Activated T-cell treated with anti-CD3 and anti-CD28 coated beads for 48 hours (primary cell): ENCODE measurements at regions not wholly inside any gene's neighbourhood (a gene's known extent, or its start where the extent isn't known, plus 50 kb on each side); places are given as distances from the start of the nearest gene placed in this dataset.
"Not testable (repeated sequence)": the region's sequence is repeated elsewhere in the genome, so short reads cannot be mapped to it uniquely, and the experiment has no call there.

Experiments
- DNase-seq: peaks from one replicate; pipeline ENCODE4 v3.0.0-alpha.2; 2020; ENCODE audit warnings: low read depth

DNA sequence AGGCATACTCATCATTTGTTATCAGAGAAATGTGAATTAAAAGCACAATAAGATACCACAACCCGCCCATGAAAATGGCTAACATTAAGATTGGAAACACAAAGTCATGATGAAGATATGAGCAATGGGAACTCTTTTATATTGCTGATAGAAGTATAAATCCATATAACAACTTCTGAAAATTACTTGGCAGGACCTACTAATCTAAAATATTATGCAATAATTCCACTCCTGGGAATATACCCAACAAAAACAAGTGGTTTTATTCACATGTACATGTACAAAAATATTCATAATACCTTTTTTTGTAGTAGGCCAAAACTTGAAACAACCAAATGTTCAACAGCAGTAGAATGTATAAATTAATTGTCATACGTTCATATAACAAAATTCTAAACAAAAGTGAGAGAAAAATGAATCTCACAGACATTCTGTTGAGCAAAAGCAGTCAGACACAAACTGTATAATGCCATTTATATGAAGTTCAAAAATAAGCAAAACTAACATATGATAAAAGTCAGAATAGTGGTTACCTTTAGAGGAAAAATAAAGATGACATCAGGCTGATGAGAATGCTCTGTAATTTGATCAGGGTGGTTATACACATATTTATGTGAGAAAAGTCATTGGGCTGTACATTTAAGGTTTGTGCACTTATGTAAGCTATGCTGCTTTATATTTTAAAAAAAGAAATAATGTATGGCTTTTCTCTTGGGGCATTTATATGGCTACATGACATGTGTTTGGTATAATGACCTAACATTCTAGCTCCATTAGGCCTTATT is 309.2 kb upstream of the KITLG start:
- DNase-seq, result no peak

DNA sequence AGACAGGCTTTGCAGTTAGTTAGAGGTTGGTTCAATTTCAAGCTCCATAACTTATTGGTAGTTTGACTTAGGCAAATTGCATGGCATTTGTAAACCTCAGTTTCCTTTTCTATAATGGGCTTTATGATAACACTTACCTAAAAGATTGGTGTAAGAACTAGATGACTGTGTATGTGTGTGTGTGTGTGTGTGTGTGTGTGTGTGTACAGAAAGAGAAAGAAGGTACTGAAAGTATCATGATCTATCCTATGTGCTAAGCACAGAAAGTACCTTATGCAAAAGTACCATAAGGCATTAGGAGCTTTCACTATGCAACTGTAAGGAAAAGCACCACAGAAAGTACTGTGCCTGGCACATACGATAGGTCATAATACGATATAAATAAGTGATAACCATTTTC is 304.3 kb upstream of the KITLG start:
- DNase-seq, result no peak

GRCh38 chr12:88882662-88883061 is 302.4 kb upstream of the KITLG start:
- DNase-seq, result no peak

DNA sequence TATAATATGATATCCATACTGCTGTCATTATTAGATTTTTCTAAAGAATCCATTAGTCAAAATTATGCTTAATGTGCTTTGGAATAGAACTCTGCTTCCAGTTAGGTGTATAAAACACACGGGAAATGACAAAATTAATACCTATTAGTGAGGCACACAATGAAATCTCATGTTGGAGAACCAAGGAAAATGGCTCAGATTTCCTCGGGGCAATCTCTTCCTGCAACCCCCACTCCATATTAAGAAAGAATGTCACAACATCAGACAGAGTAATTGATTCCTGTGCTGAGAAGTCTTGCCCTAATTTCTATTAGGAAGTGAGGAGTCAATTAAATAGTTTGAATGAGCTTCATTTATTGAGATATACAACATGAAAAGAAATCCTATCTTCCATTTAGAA is 299.8 kb upstream of the KITLG start:
- no peak for DNase-seq

GRCh38 chr12:88878295-88878694 is 298.0 kb upstream of the KITLG start:
- no peak for DNase-seq

GRCh38 chr12:88876857-88877256 is 296.6 kb upstream of the KITLG start:
- no peak for DNase-seq

DNA sequence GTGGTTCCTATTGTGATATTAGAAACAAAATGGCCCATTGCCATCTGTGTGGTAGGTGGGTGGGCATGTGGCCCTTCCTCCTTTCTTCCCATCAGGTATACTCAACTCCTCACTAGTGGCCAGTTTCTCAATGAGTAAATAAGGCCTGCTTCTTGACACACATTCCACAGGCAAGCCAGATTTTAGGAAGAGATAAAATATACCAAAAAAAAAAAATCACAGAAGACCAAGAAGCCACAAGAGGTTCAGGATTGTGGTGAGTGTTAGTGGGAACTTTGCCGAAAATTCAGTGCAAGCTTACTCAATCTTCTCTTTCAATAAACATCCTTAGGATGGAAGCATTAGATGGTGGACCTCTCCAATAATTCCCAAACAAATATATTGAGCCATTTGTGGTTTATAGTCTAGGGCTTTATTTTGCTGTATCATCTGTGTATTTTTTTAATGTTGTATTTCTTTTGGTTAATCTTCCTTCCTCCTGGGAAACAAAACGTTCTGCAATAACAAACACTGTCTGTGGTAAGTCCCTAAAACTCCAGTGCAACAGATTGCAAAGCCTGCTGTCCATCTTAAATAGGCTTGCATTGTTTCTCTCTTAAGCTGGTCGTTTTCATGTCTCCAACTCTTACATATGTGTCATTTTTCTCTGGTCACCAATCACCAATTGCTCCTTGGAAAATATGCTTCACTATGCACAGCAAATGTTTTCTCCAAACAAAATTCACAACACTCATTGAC is 289.9 kb upstream of the KITLG start:
- DNase-seq, result no peak

DNA sequence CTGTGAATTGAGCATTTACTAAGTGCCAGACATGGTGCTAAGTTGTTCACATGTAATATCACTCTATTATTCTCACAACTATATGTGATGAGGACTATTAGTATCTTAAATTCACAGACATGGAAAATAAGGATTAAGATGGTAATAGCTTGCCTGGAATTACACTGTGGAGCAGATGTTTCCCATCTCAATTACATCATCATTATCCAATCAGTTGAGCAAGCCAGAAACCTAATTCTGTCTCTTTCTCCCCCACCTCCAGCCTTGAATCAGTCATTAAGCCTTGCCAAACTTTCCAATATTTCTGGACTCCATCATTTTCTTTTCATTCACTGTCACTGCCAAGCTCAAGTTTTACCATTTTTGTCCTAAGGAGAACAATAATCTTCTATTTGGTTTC is 287.8 kb upstream of the KITLG start:
- DNase-seq, result no peak

GRCh38 chr12:88867510-88867909 is 287.2 kb upstream of the KITLG start:
- DNase-seq, result no peak

- DNase-seq, result no peak
These were observed 286.6 kb upstream of the KITLG start for GRCh38 chr12:88866881-88867280.

DNA sequence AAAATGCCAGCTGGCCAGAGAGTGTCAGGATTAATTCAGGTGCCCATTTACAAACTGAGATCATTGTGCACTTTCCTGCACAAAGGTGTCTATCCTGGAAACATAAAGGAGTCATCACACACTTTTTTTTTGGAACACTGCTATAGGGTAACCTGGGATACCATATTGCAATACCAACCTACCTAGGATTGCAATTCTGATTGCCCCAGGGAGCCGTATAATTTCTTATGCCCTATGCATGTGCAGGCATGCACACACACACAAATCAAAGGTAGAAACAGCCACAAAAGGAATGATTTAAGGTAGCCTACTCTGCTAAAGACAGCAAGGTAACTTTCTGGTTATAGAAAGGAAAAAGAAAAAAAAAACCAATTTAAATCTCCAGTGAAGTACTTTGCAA is 285.3 kb upstream of the KITLG start:
- no peak for DNase-seq

- DNase-seq, result no peak
These were observed 280.6 kb upstream of the KITLG start for GRCh38 chr12:88860851-88861250.

- DNase-seq, result no peak
These were observed 275.9 kb upstream of the KITLG start for GRCh38 chr12:88856201-88856600.

DNA sequence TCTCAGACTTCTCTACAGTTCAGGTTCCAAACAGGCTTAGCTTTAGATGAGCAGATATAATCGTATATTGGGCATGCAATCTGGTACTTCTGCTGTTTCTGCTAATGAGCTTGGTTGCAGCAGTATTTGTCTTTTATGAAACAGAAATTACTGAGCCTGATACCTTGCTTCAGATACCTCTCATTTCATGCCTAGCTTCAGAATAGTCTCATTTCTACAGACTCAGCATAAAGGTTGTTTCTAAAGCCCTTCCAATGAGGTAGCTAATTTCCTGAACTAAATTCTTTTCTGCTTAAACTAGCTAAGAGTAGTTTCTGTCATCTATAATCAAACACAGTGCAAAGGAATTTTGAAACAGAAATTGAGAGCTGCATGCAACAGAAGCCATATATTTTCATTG is 275.0 kb upstream of the KITLG start:
- no peak for DNase-seq

- DNase-seq, result no peak
These were observed 274.0 kb upstream of the KITLG start for GRCh38 chr12:88854260-88854659.

GRCh38 chr12:88847246-88847645 is 267.0 kb upstream of the KITLG start:
- not testable (repeated sequence) for DNase-seq

DNA sequence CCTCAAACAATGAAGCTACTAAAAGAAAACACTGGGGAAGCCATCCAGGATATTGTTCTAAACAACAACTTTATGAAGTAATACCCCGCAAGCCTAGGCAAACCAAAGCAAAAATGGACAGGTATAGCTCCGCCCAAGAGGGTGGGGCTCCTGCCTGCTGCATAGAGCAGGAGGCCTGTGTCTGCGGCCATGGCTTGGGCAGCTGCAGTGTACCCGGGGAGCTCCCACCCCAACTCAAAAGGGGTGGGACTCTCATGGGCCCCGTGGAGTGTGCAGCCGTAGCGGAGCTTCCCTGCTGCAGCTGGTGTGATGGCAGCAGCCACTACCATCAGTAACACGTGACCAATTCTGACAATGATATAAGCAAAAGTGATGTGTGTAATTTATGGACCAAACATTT is 264.2 kb upstream of the KITLG start:
- DNase-seq, result no peak

DNA sequence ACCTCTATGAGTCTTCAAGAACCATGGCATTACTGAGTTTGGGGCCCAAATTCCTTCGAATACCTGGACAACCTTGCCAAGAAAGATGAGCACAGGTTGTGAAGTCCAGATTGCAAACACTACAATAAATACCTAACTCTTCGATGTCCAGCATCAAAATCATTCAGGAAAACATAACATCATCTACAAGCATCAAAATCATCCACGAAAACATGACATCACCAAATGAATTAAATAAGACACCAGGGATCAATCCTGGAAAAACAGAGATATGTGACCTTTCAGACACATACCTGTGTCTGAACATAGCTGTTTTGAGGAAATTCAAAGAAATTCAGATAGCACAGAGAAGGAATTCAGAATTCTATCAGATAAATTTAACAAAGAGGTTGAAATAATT is 262.0 kb upstream of the KITLG start:
- DNase-seq, result no peak

DNA sequence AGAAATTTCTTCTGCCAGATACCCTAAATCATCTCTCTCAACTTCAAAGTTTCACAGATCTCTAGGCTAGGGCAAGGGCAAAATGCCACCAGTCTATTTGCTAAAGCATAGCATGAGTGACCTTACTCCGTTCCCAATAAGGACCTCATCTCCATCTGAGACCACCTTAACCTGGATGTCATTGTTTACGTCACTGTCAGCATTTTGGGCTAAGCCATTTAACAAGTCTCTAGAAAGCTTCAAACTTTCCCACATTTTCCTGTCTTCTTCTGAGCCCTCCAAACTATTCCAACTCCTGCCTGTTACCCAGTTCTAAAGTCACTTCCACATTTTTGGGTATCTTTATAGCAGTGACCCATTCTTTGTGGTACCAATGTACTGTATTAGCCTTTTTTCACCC is 259.2 kb upstream of the KITLG start:
- no peak for DNase-seq

DNA sequence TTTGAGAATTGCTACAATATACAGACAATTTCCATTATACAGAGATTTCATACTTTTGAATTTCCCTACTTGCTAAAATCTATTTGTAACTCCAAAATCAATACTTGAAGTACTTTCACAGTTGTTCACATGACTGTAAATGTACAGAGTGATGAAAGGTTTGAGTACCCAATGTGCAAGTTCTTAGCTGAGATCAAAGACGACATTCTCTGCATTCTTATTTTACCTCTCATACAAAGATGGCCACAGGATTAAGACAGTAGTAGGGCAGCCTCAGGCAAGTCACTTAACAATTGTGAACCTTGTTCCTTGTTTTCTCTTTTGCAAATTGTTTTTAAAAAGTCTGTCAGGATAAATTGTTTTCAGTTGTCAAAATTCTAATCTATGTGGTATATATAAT is 255.9 kb upstream of the KITLG start:
- DNase-seq, result no peak

DNA sequence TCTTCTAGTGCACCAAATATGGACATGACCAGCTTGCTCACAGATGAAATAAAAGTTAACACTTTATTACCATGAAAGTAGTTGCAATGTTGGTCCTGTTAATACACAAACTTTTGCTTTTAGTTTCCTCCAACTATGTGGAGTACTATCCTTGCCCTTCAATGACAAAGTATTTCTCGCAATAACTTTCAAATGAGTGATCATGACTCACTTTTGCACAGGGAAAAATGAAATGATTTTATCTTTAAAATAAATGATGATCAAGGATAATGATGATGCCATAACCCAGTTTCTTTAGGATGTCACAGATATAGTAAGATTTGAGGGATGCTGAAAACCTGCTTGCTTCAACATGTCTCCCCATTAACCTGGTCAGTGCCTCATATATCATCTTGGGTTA is 254.0 kb upstream of the KITLG start:
- no peak for DNase-seq

GRCh38 chr12:88833641-88834116 is 253.4 kb upstream of the KITLG start:
- no peak for DNase-seq

DNA sequence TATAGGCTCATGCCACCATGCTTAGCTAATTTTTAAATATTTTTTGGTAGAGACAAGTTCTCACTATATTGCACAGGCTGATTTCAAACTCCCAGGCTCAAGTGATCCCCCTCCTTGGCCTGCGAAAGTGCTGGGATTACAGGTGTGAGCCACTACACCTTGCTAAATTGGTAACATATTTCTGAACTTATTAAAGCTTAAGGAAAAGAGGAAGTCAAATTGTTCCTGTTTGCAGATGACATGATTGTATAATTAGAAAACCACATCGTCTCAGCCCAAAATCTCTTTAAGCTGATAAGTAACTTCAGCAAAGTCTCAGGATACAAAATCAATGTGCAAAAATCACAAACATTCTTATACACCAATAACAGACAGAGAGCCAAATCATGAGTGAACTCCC is 248.3 kb upstream of the KITLG start:
- not testable (repeated sequence) for DNase-seq

DNA sequence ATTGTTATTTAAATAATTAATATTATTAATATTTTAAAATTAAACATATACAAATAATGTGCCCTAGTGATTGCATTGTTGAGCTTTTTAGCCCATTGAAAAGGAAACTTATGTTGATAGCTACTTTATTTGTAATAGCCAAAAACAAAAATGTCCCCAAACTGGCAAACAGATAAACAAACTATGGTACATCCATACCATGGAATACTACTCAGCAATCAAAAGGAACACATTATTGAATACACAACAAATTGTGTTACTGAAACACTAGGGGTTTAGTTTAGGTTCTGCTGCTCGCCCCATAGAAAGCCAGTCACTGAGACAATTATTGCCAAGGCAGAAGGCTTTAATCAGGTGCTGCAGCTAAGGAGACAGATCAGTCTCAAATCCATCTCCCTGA is 239.7 kb upstream of the KITLG start:
- no peak for DNase-seq
